Trophoblast cell (in vitro differentiated cells and primary cell): ENCODE measurements at regions not wholly inside any gene's neighbourhood (a gene's known extent, or its start where the extent isn't known, plus 50 kb on each side); places are given as distances from the start of the nearest gene placed in this dataset.
A peak's percentile ranks its signal among the peaks of the same experiment; 100 is the strongest.
"Not testable (repeated sequence)": the region's sequence is repeated elsewhere in the genome, so short reads cannot be mapped to it uniquely, and the experiment has no call there.

Experiments used
- DNase-seq, 2 donors: peaks; one replicate each; pipeline ENCODE4 v3.0.0-alpha.2; 2016
- H2AFZ ChIP-seq: 2 replicates; pipeline ENCODE4 v1.6.1; 2013; ENCODE audit warnings: low read length, moderate library complexity, mild to moderate bottlenecking; ENCODE audit not compliant: insufficient read depth, poor library complexity
- H2AK5ac ChIP-seq: 2 replicates; pipeline ENCODE4 v1.6.1; 2013; ENCODE audit warnings: mild to moderate bottlenecking, low read length
- H2BK120ac ChIP-seq: 2 replicates; pipeline ENCODE4 v1.6.1; 2013; ENCODE audit warnings: low read length, mild to moderate bottlenecking, moderate library complexity; ENCODE audit not compliant: insufficient read depth, poor library complexity
- H2BK12ac ChIP-seq: 2 replicates; pipeline ENCODE4 v1.6.1; 2013; ENCODE audit warnings: mild to moderate bottlenecking, low read length, moderate library complexity
- H2BK5ac ChIP-seq: 2 replicates; pipeline ENCODE4 v1.6.1; 2013; ENCODE audit warnings: low read length, low read depth, moderate library complexity, mild to moderate bottlenecking; ENCODE audit not compliant: poor library complexity
- H3K14ac ChIP-seq: 2 replicates; pipeline ENCODE4 v1.6.1; 2013; ENCODE audit warnings: mild to moderate bottlenecking, low read length
- H3K18ac ChIP-seq: 2 replicates; pipeline ENCODE4 v1.6.1; 2013; ENCODE audit warnings: mild to moderate bottlenecking, low read length
- H3K23ac ChIP-seq: 2 replicates; pipeline ENCODE4 v1.6.1; 2013; ENCODE audit warnings: low read length
- H3K27ac ChIP-seq: 2 replicates; pipeline ENCODE4 v1.5.1; 2013; ENCODE audit warnings: low read depth, mild to moderate bottlenecking, inconsistent platforms, low read length, moderate library complexity
- H3K27me3 ChIP-seq: 2 replicates; pipeline ENCODE4 v1.6.1; 2013; ENCODE audit warnings: inconsistent platforms, mild to moderate bottlenecking, low read length, moderate library complexity; ENCODE audit not compliant: insufficient read depth
- H3K36me3 ChIP-seq, 2 experiments: 1 replicate in 1 of 2; 2 replicates in 1 of 2; pipeline ENCODE4 v1.6.1; 2013; ENCODE audit warnings: low read length in 2 of 2, mild to moderate bottlenecking in 2 of 2, moderate library complexity in 1 of 2; ENCODE audit not compliant: insufficient read depth in 2 of 2, control insufficient read depth in 1 of 2
- H3K4ac ChIP-seq: 2 replicates; pipeline ENCODE4 v1.6.1; 2013; ENCODE audit warnings: low read depth, mild to moderate bottlenecking, low read length, moderate library complexity
- H3K4me1 ChIP-seq, 2 experiments: 1 replicate in 1 of 2; 2 replicates in 1 of 2; pipeline ENCODE4 v1.6.1; 2013; ENCODE audit warnings: low read length in 2 of 2, mild to moderate bottlenecking in 2 of 2, moderate library complexity in 1 of 2; ENCODE audit not compliant: insufficient read depth in 2 of 2, control insufficient read depth in 1 of 2
- H3K4me2 ChIP-seq: 2 replicates; pipeline ENCODE4 v1.6.1; 2013; ENCODE audit warnings: inconsistent platforms, mild to moderate bottlenecking, low read length, moderate library complexity
- H3K4me3 ChIP-seq: 2 replicates; pipeline ENCODE4 v1.5.1; 2013; ENCODE audit warnings: mild to moderate bottlenecking, low read depth, low read length, inconsistent platforms
- H3K79me1 ChIP-seq: one replicate; pipeline ENCODE4 v1.6.1; 2013; ENCODE audit warnings: low read length
- H3K79me2 ChIP-seq: 2 replicates; pipeline ENCODE4 v1.6.1; 2013; ENCODE audit warnings: low read length, mild to moderate bottlenecking; ENCODE audit not compliant: control insufficient read depth, insufficient read depth, poor library complexity
- H3K9ac ChIP-seq: 2 replicates; pipeline ENCODE4 v1.6.1; 2013; ENCODE audit warnings: mild to moderate bottlenecking, low read length
- H3K9me3 ChIP-seq: 2 replicates; pipeline ENCODE4 v1.6.1; 2013; ENCODE audit warnings: low read depth, mild to moderate bottlenecking, control low read depth, inconsistent platforms, low read length; ENCODE audit not compliant: insufficient read depth
- H4K12ac ChIP-seq: 2 replicates; pipeline ENCODE4 v1.6.1; 2013; ENCODE audit warnings: low read depth, mild to moderate bottlenecking, low read length, moderate library complexity
- H4K8ac ChIP-seq: 2 replicates; pipeline ENCODE4 v1.6.1; 2013; ENCODE audit warnings: low read depth, mild to moderate bottlenecking, low read length, moderate library complexity
- H4K91ac ChIP-seq: one replicate; pipeline ENCODE4 v1.6.1; 2013; ENCODE audit warnings: low read depth, mild to moderate bottlenecking, low read length, moderate library complexity
- WGBS: extraction: QIAGEN DNeasy Blood & Tissue Kit; methylation state at CpG from one replicate; pipeline ENCODE4 v1.1.7; 2013; ENCODE audit warnings: missing lambda C conversion rate; ENCODE audit not compliant: insufficient read length, insufficient coverage; ENCODE audit errors: extremely low coverage; 5-methylcytosine and 5-hydroxymethylcytosine counted together

DNA sequence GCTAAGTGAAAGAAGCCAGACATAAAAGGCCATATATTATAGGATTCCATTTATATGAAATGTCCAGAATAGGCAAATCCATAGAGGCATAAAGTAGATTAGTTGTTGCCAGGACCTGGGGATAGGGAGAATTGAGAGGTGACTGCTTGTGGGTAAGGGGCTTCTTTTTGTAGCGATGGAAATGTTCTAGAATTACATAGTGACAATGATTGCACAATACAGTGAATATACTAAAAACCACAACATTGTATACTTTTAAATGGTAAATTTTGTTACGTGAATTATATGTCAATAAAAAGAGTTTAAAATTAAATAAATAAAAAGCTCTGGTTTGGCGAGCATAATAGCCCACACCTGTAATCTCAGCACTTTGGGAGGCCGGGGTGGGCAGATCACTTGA, 486.8 kb downstream of the KLF12 start:
- Histone ChIP-seq H4K8ac (no peak overlapping the region), H3K79me1 (no peaks in the 10 kb centered on the region), H3K4me3 (no peak overlapping the region), H4K91ac (no peak overlapping the region), H2BK5ac (no peak overlapping the region), H3K14ac (no peak overlapping the region), H3K9ac (no peak overlapping the region), H3K9me3 (peaks cover 1% of the 10 kb centered on the region), H2BK120ac (no peak overlapping the region), H2AFZ (no peak overlapping the region), H3K4ac (no peak overlapping the region), H3K18ac (no peak overlapping the region), H3K4me1 (no peaks in the 10 kb centered on the region), H3K27ac (no peak overlapping the region), H3K27me3 (no peaks in the 10 kb centered on the region), H4K12ac (no peak overlapping the region), H3K4me2 (no peak overlapping the region), H2AK5ac (no peak overlapping the region), H3K23ac (no peak overlapping the region), H3K36me3 (no peaks in the 10 kb centered on the region), H2BK12ac (no peak overlapping the region), H3K79me2 (no peaks in the 10 kb centered on the region)
- no peak for DNase-seq
- no CpG with 5 or more reads among the region's 4 CpGs for WGBS

DNA sequence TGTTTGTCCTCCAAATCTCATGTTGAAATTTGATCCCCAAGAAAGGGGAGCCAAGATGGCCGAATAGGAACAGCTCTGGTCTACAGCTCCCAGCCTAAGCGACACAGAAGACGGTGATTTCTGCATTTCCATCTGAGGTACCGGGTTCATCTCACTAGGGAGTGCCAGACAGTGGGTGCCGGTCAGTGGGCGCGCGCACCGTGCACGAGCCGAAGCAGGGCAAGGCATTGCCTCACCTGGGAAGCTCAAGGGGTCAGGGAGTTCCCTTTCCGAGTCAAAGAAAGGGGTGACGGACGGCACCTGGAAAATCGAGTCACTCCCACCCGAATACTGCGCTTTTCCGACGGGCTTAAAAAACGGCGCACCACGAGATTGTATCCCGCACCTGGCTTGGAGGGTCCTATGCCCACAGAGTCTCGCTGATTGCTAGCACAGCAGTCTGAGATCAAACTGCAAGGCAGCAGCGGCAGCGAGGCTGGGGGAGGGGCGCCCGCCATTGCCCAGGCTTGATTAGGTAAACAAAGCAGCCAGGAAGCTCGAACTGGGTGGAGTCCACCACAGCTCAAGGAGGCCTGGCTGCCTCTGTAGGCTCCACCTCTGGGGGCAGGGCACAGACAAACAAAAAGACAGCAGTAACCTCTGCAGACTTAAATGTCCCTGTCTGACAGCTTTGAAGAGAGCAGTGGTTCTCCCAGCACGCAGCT, 493.6 kb downstream of the KLF12 start:
- not testable (repeated sequence) for H3K79me1 ChIP-seq

DNA sequence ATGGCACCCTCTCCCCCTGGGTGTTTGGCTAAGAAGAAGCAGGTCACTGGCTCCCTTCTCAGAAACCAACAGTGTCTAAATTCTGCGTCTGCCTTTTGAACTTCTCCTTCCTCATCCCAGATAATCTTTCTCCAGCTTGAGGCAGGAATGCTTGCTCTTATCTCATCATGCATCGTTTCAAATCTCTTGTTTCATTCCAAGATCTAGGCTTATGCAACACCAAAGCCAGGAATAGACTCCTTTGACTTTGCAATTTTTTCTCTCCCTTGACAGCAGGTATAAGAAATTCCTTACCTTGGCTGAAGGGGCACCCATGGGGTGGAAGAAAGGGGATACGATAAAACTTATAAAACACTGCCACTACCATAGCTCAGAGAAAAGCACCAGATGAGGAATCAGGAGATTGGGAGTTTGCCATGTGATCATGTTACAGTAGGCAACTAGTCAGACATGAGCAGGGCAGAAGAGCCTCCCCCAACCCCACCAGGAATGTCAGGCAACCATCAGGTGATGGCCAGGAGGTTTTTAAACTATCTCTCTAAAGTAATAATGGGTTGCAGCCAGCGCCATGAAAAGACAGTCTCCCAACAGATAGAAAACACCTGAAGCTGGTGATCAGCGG, 498.9 kb downstream of the KLF12 start:
- no peak overlapping the region for H3K23ac ChIP-seq
- H2AK5ac ChIP-seq: no peak overlapping the region
- no peaks in the 10 kb centered on the region for H3K27me3 ChIP-seq
- no peak overlapping the region for H2AFZ ChIP-seq
- no CpG with 5 or more reads among the region's 5 CpGs for WGBS
- no peak overlapping the region for H4K12ac ChIP-seq
- no peak overlapping the region for H3K14ac ChIP-seq
- H3K18ac ChIP-seq: no peak overlapping the region
- no peaks in the 10 kb centered on the region for H3K36me3 ChIP-seq
- no peaks in the 10 kb centered on the region for H3K79me1 ChIP-seq
- peaks cover 4% of the 10 kb centered on the region for H3K9me3 ChIP-seq
- H2BK120ac ChIP-seq: no peak overlapping the region
- peaks cover 2 to 4% of the 10 kb centered on the region in 2 experiments for H3K4me1 ChIP-seq
- H3K9ac ChIP-seq: no peak overlapping the region
- no peak overlapping the region for H3K27ac ChIP-seq
- H2BK5ac ChIP-seq: no peak overlapping the region
- H2BK12ac ChIP-seq: no peak overlapping the region
- no peak overlapping the region for H4K91ac ChIP-seq
- peak; percentile 9 to 75 for DNase-seq
- no peak overlapping the region for H3K4me3 ChIP-seq
- H3K4ac ChIP-seq: no peak overlapping the region
- no peak overlapping the region for H4K8ac ChIP-seq
- peaks cover 1% of the 10 kb centered on the region for H3K79me2 ChIP-seq
- H3K4me2 ChIP-seq: no peak overlapping the region

More for the DNA sequence above, 493.6 kb downstream of the KLF12 start:
- H3K79me2 ChIP-seq, H4K8ac ChIP-seq, H2AFZ ChIP-seq, H2BK12ac ChIP-seq, H3K23ac ChIP-seq, H2AK5ac ChIP-seq, H3K9ac ChIP-seq, H2BK5ac ChIP-seq, DNase-seq, H3K9me3 ChIP-seq, H3K18ac ChIP-seq, H4K91ac ChIP-seq, H2BK120ac ChIP-seq, H3K36me3 ChIP-seq, H3K27me3 ChIP-seq, H3K4me2 ChIP-seq, H3K4me1 ChIP-seq, H4K12ac ChIP-seq, H3K27ac ChIP-seq, H3K14ac ChIP-seq, H3K4ac ChIP-seq, H3K4me3 ChIP-seq: not testable (repeated sequence)
- no CpG with 5 or more reads among the region's 30 CpGs for whole genome bisulfite sequencing

DNA sequence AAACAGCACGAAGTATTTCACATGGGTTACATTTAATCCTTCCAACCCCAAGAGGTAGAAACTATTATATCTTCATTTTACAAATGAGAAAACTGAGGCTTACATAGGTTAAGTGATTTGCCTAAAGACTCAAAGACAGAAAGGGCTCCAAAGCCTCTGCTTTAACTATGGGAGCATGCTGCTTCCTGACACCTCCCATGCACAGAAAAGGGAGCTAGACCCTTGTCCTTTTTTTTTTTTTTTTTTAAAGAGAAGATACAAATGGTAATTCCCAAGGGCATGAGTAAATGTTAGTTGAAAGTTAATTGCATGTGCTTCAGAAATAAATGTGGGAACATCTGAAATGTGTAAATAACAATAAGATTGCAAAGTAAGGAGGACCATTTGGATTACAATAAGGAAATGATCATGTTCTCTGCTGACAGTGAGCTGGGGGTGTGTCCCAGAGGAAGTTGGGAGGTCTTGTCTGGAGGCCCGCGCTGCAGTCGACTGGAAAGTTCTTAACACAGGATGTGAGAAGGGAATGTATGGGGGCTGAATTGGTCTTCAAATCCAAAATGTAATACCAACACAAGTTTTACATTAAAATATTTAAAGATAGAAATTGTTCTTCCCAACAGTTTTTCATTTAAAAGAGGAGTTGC, 500.3 kb downstream of the KLF12 start:
- Histone ChIP-seq H2BK12ac (no peak overlapping the region), H3K79me1 (no peaks in the 10 kb centered on the region), H3K4me2 (no peak overlapping the region), H4K8ac (no peak overlapping the region), H3K27ac (no peak overlapping the region), H2BK5ac (no peak overlapping the region), H3K9me3 (peaks cover 4% of the 10 kb centered on the region), H3K4me1 (peaks cover 2 to 4% of the 10 kb centered on the region in 2 experiments), H3K27me3 (no peaks in the 10 kb centered on the region), H4K91ac (no peak overlapping the region), H4K12ac (no peak overlapping the region), H3K14ac (no peak overlapping the region), H2AK5ac (no peak overlapping the region), H3K9ac (no peak overlapping the region), H3K36me3 (no peaks in the 10 kb centered on the region), H3K4me3 (no peak overlapping the region), H3K4ac (no peak overlapping the region), H2AFZ (no peak overlapping the region), H3K18ac (no peak overlapping the region), H2BK120ac (no peak overlapping the region), H3K79me2 (peaks cover 1% of the 10 kb centered on the region), H3K23ac (no peak overlapping the region)
- no CpG with 5 or more reads among the region's 4 CpGs for WGBS
- no peak for DNase-seq
